ENCODE measurements at regions not wholly inside any gene's neighbourhood (a gene's known extent, or its start where the extent isn't known, plus 50 kb on each side); places are given as distances from the start of the nearest gene placed in this dataset.

DNA sequence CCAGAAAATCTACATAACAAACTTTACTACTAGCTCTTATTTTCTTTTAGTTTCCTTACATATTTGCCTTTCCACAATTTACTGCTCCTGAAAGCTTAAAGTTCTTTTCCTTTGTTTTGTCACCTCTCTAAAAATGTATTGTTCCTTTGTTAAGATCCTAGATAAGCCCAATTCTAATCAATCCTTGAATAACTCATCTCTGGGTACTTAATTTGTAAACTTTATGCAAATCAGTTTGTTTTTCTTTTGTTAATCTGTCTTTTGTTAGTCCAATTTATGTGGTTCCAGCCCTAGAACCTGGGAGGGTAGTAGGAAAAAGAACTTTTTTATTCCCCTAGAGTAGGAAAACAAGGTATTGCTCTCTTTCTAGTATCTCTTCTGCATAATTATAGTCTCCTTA, 444.7 kb downstream of the PCDH10 start:
- H3K4me3 ChIP-seq (replicated peaks in 1 of 2; ENCODE audit: low read depth in 2 of 2, low read length in 2 of 2) = no peak overlapping the region
- no peak for DNase-seq (ENCODE audit: low read depth in 2 of 2)
- TF ChIP-seq CTCF (IDR thresholded peaks at IDR 0.05; ENCODE audit: low read depth, low read length) = no peak

- no peak for TF ChIP-seq CTCF (IDR thresholded peaks at IDR 0.05; ENCODE audit: low read depth, low read length)
- no peak overlapping the region for H3K4me3 ChIP-seq (replicated peaks in 1 of 2; ENCODE audit: low read depth in 2 of 2, low read length in 2 of 2)
- no peak for DNase-seq (ENCODE audit: low read depth in 2 of 2)
Measured at GRCh38 chr4:133592591-133592990, 443.5 kb downstream of the PCDH10 start.

DNA sequence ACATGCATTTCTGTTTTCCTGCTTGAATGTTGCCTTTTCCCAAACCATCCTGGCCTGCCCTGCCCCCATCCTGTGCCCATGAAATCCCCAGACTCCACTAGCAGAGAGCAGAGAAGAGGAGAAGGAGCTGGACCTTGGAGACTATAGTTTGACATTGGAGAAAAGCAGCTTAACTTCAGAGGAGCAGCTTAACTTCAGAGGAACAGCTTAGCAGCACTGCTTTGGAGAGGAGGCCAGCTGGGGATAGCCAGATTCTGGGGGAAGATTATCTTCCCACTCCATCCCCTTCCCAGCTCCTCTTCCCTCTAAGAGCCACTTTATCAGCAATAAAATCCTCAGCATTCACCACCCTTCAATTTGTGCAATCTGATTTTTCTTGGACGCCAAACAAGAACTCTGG, 443.0 kb downstream of the PCDH10 start:
- DNase-seq (ENCODE audit: low read depth in 2 of 2) = no peak
- no peak overlapping the region for H3K4me3 ChIP-seq (replicated peaks in 1 of 2; ENCODE audit: low read depth in 2 of 2, low read length in 2 of 2)
- TF ChIP-seq CTCF (IDR thresholded peaks at IDR 0.05; ENCODE audit: low read depth, low read length) = no peak

GRCh38 chr4:133588306-133588705, 439.2 kb downstream of the PCDH10 start:
- no peak for DNase-seq (ENCODE audit: low read depth in 2 of 2)
- no peak for TF ChIP-seq CTCF (IDR thresholded peaks at IDR 0.05; ENCODE audit: low read depth, low read length)
- no peak overlapping the region for H3K4me3 ChIP-seq (replicated peaks in 1 of 2; ENCODE audit: low read depth in 2 of 2, low read length in 2 of 2)

GRCh38 chr4:133585323-133585722, 436.2 kb downstream of the PCDH10 start:
- no peak for DNase-seq (ENCODE audit: low read depth in 2 of 2)

GRCh38 chr4:133584714-133585113, 435.6 kb downstream of the PCDH10 start:
- DNase-seq (ENCODE audit: low read depth in 2 of 2) = no peak
- no peak for TF ChIP-seq CTCF (IDR thresholded peaks at IDR 0.05; ENCODE audit: low read depth, low read length)
- H3K4me3 ChIP-seq (replicated peaks in 1 of 2; ENCODE audit: low read depth in 2 of 2, low read length in 2 of 2) = no peak overlapping the region

More at GRCh38 chr4:133585323-133585722, 436.2 kb downstream of the PCDH10 start:
- no peak overlapping the region for H3K4me3 ChIP-seq (replicated peaks in 1 of 2; ENCODE audit: low read depth in 2 of 2, low read length in 2 of 2)
- TF ChIP-seq CTCF (IDR thresholded peaks at IDR 0.05; ENCODE audit: low read depth, low read length) = no peak

GRCh38 chr4:133581996-133582619, 433.0 kb downstream of the PCDH10 start:
- TF ChIP-seq CTCF (IDR thresholded peaks at IDR 0.05; ENCODE audit: low read depth, low read length) = no peak
- H3K4me3 ChIP-seq (replicated peaks in 1 of 2; ENCODE audit: low read depth in 2 of 2, low read length in 2 of 2) = no peak overlapping the region
- DNase-seq (ENCODE audit: low read depth in 2 of 2) = peak in 1 of 2 donors; percentile 51
